Lung microvascular endothelial cell (primary cell): ENCODE measurements at regions not wholly inside any gene's neighbourhood (a gene's known extent, or its start where the extent isn't known, plus 50 kb on each side); places are given as distances from the start of the nearest gene placed in this dataset.

Experiments used
- DNase-seq, 2 donors: peaks; one replicate each; pipeline versions ENCODE4 v3.0.0 to v3.0.0-alpha.2; 2010; ENCODE audit warnings: low read depth in 2 of 2

DNA sequence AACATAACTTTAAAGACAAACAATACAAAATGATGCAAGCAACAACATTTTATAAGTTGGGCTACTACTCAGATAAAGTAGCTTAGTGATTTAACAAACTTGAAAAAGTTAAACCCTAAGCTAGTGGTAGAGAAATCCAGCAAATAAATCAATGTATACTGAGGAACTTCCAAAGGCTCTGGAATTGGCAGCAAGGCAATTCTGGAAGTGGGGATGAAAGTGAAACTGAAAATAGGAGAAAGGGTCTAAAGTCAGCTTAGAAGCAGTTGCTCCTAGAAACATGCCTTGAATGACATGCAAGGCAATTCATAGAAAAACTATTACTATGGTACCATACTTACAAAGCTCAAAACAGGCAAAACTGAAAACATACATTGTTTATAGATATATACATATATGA is 90.0 kb upstream of the CAMK1G start:
- DNase-seq = peak in 1 of 2 donors; percentile 5

DNA sequence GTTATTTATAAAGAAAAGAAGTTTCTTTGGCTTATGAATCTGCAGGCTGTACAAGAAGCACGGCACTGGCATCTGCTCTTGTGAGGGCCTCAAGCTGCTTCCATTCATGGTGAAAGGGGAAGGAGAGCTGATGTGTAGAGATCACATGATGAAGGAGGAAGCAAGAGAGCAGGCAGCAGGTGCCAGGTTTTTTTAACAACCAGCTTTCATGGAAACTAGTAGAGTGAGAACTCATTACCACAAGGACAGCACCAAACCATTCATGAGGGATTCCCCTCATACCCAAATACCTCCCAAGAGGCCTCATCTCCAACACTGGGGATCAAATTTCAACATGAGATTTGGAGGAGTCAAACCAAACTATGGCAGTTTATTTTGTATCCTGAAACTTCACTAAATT is 85.8 kb upstream of the CAMK1G start:
- DNase-seq = no peak

- DNase-seq = no peak
These were observed 82.5 kb upstream of the CAMK1G start for GRCh38 chr1:209500993-209501392.

DNA sequence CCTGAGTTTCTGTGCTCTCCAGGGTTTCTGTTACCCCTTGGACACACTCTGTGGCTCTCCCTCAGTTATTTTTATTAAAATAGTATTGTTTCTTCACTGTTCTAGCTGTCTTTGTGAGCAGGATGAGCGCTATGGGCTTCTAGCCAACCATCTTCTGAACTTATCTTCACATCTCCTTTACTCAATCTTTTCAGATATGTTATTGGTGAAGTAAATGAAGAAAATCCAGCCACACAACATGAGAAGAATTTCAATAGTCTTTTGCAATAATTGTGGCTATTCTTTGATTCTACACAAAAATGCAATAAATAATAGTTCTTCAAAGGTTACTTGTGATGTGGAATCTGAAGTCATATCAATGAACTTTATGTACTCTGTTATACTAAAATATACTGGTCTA is 80.3 kb upstream of the CAMK1G start:
- DNase-seq = no peak

- DNase-seq = no peak
These were observed 78.9 kb upstream of the CAMK1G start for GRCh38 chr1:209504571-209504970.

GRCh38 chr1:209505044-209505443 is 78.5 kb upstream of the CAMK1G start:
- DNase-seq = no peak

GRCh38 chr1:209506101-209506500 is 77.4 kb upstream of the CAMK1G start:
- DNase-seq = no peak

GRCh38 chr1:209509039-209509438 is 74.5 kb upstream of the CAMK1G start:
- no peak for DNase-seq

DNA sequence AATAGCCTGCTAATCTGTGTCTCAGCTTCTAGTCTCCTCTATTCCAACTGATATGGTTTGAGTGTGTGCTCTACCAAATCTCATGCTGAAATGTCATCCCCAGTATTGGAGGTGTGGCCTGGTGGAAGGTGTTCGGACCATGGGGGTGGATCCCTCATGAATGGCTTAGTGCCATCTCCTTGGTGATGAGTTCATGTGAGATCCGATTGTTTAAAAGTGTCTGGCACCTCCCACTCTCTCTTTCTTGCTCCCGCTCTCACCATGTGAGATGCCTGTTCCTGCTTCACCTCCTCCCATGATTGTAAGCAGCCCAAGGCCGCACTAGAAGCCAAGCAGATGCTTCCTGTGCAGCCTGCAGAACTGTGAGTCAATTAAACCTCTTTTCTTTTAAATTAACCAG is 73.5 kb upstream of the CAMK1G start:
- no peak for DNase-seq

DNA sequence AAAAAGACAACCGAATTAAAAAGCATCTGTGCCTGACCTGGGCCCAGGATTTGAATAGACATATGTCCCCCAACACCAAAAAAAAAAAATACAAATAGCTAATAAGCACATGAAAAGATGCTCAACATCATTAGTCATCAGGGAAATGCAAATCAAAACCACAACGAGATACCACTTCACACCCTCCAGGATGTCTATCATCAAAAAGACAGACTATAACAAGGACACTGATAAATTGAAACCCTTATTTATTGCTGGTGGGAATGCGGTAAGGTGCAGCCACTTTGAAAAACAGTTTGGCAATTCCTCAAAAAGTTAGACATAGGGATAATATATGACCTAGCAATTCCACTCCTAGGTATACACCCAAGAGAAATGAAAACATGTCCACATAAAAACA is 72.3 kb upstream of the CAMK1G start:
- DNase-seq = no peak

- DNase-seq = no peak
These were observed 70.7 kb upstream of the CAMK1G start for GRCh38 chr1:209512821-209513220.

DNA sequence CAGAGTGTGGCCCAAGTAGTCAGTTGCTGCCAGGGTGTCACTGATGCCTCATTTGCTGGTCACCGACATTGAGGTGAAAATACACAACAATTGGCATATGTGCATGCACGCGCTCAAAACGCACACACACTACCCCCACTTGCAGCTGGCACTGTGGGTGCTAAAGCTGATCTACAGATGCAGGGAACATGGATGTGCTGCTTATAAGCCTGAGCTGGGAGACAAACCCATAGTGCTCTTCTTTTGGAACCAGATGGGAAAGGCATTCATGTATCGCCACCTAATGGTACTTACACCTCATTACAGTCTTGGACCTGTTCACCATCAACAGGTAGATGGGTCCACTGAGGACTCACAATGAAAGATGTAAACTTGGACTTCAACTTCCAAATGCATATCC is 70.3 kb upstream of the CAMK1G start:
- DNase-seq = peak; percentile 22 to 38

DNA sequence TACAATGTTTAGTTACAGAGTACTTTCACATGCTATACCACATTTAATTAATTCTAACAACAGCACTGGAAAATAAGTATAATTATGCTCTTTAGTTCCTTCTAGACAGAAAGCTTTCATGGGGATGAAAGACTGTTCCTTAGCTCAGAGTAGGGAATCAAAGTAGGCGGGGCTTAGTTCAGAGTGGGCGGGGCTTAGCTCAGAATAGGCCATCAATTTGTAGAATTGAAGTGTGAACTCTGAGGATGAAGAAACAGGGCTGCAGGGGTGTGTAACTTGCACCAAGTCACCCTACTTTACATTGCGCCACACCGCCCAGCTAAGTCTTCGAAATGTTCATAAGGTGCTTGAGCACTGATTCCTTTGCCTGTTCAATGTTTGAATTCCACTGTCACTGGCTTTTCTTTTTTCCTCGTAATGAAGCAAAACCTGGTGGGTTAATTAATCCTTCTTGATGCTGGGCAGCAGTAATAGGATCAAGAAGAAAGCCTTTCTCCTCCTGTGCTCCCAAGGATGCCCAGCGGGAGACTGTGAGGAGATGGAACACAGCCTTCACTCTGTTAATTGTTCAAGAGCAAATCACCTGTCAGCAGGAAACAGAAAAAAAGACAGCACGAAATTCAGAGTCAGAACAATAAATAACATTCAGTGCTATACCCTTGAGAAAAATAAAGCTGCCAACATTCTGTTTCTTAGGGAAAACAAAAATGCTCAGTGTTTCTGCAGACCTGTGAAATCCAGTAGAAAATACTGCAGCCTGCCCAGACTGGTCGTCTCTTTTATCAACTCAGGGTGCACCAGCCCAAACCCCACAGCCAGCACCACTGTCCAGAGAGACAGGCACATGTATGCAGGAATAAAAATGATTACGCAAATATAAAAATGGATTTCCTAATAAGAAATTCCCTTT is 66.5 kb upstream of the CAMK1G start:
- DNase-seq = no peak

GRCh38 chr1:209517681-209518050 is 65.8 kb upstream of the CAMK1G start:
- no peak for DNase-seq

DNA sequence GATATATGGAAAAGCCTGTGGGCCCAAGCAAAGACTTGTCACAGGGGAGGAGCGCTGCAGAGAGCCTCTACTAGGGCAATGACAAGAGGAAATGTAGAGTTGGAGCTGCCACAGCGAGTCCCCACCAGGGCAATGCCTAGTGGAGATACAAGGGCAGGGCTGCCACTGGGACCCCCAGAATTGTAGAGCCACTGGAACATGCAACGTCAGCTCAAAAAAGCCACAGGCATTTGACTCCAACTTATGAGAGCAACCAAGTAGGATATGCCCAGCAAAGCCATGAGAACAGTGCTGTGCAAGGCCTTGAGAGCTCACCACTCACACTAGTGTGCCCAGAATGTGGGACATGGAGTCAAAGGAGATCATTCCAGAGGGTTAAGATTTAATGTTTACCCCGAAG is 63.7 kb upstream of the CAMK1G start:
- no peak for DNase-seq

DNA sequence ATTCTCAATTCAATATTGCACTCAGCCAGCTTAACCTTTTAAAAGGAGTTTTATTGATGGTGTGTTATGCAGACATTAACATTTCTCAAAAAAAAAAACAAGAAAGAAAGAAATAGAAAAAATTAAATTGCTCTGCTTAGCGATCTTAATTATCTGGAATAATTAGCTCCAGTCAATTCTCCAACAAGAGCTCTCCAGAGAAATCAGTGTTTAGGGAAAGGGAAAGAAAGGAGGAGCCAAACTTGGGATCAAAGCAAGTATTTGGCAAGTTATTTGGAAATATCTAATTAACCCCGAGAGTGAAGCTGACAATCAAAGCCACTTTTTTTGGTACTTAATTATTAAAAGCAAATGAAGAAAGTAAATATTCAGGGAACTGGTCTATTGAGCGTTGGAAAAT is 60.7 kb upstream of the CAMK1G start:
- no peak for DNase-seq

DNA sequence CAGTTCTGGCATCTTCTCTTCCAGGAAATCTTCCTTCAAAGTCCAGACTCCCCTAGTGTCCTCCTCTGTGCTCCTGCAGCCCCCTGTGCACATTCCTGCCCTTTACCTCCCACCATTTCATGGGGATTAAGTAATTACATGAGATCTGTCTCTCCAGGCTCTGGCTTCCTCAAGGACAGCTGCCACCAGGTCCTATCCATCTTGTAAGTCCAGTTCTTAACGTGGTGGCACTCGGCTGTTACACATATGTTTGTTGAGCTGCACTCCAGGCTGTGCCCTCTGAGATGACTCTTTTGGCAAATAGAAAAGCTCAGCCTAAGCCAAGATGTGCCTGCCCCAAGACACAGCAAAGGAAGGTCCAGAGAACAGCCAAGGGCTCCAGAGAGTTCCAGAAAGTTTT is 57.4 kb upstream of the CAMK1G start:
- DNase-seq = no peak

DNA sequence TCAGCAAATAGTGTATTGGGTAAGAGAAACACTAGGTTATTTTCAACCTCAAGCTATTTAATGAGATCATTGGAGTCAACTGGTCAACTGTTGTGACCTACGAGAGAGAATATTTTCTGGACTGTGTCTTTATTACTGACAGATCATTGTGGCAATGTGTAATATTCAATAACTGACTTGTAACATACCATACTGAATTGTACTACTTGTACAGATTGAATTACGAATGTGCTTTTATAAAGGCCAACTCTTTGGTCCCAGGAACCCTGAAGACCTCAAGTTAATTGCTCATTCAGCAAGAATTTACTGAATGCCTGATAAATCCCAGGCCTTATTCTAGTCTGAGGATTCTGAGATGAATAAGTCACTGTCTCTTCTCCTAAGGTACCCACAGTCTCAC is 56.1 kb upstream of the CAMK1G start:
- no peak for DNase-seq

GRCh38 chr1:209527993-209528717 is 55.4 kb upstream of the CAMK1G start:
- DNase-seq = no peak

- DNase-seq = no peak
These were observed 54.3 kb upstream of the CAMK1G start for GRCh38 chr1:209529233-209529632.

DNA sequence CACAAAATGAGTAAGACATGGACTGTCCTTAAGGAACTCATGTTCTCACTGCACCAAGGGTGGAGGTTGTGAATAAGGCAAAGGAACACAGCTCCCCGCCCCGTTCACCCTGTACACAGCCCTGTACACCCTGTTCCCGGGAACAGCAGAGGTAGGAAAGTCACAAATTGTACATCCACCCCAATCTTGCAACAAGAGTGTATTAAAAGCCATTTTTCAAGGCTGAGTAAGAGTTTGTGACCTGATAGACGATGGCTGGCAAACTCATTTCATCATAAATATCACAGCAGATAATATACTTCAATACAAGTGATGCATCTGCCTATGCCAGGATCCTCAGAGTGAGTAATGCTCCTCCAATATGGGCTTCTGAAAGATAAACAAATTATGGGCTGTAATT is 52.5 kb upstream of the CAMK1G start:
- no peak for DNase-seq

- no peak for DNase-seq
These were observed 52.0 kb upstream of the CAMK1G start for GRCh38 chr1:209531549-209531948.
